LHCN-M2 (cell line): ENCODE measurements at regions not wholly inside any gene's neighbourhood (a gene's known extent, or its start where the extent isn't known, plus 50 kb on each side); places are given as distances from the start of the nearest gene placed in this dataset.
"Not testable (repeated sequence)": the region's sequence is repeated elsewhere in the genome, so short reads cannot be mapped to it uniquely, and the experiment has no call there.

Source experiments
- DNase-seq: peaks from one replicate; pipeline ENCODE4 v3.0.0-alpha.2; 2012; ENCODE audit warnings: low read depth

- peak; percentile 0 for DNase-seq
Observed at GRCh38 chrY:11461406-11461805, 1239.6 kb upstream of the USP9Y start.

- not testable (repeated sequence) for DNase-seq
Observed at GRCh38 chrY:11466778-11467177, 1234.3 kb upstream of the USP9Y start.
